ENCODE measurements at regions not wholly inside any gene's neighbourhood (a gene's known extent, or its start where the extent isn't known, plus 50 kb on each side); places are given as distances from the start of the nearest gene placed in this dataset.

- no CpG with 5 or more reads among the region's 6 CpGs for WGBS (ENCODE audit: extremely low coverage, insufficient read length, low lambda C conversion rate)
- Histone ChIP-seq H3K4me2 (ENCODE audit: insufficient read depth, insufficient read length, low read length) (no peak overlapping the region), H4K8ac (replicated peaks; ENCODE audit: insufficient read length, low read depth, low read length) (no peak overlapping the region), H2BK5ac (ENCODE audit: insufficient read length, low read length) (no peak overlapping the region), H2BK15ac (ENCODE audit: low read depth, low read length) (no peak overlapping the region), H3K27me3 (ENCODE audit: insufficient read depth, low read length) (no peaks in the 10 kb centered on the region), H3K4ac (ENCODE audit: low read depth, low read length) (no peak overlapping the region), H2AFZ (ENCODE audit: low read length) (no peak overlapping the region), H3K9me3 (ENCODE audit: control insufficient read depth, low read depth, low read length) (no peaks in the 10 kb centered on the region), H3K14ac (ENCODE audit: insufficient read depth, low read length) (no peak overlapping the region), H3K27ac (ENCODE audit: insufficient read length, low read depth, low read length) (no peak overlapping the region), H3K4me1 (ENCODE audit: insufficient read depth, low read length) (no peaks in the 10 kb centered on the region), H3K18ac (ENCODE audit: insufficient read length, low read depth, low read length) (no peak overlapping the region), H4K5ac (ENCODE audit: insufficient read length, low read depth, low read length) (no peak overlapping the region), H3K79me1 (ENCODE audit: insufficient read depth, low read depth, low read length, poor library complexity, severe bottlenecking) (no peaks in the 10 kb centered on the region), H4K20me1 (ENCODE audit: control insufficient read depth, insufficient read depth, insufficient read length) (no peaks in the 10 kb centered on the region), H2BK120ac (ENCODE audit: low read depth, low read length, poor library complexity, severe bottlenecking) (no peak overlapping the region), H4K91ac (ENCODE audit: insufficient read length, low read depth, low read length) (no peak overlapping the region), H2BK12ac (ENCODE audit: insufficient read length, low read depth, low read length) (no peak overlapping the region), H3K23me2 (ENCODE audit: insufficient read length, low read depth, low read length, poor library complexity, severe bottlenecking) (no peaks in the 10 kb centered on the region), H3K23ac (ENCODE audit: insufficient read length, low read depth, low read length) (no peak overlapping the region), H3K79me2 (ENCODE audit: insufficient read depth, low read length) (no peaks in the 10 kb centered on the region), H3T11ph (ENCODE audit: low read length) (no peak overlapping the region), H3K56ac (ENCODE audit: insufficient read length, low read depth, low read length) (no peak overlapping the region), H2BK20ac (ENCODE audit: low read depth, low read length, poor library complexity, severe bottlenecking) (no peak overlapping the region), H2AK5ac (ENCODE audit: insufficient read length, low read length) (no peak overlapping the region), H3K9ac (ENCODE audit: extremely low read depth, insufficient read length, low read length) (no peak overlapping the region)
- Mint-ChIP-seq H3K36me3 (ENCODE audit: insufficient read depth in 1 of 3, low read depth in 3 of 3) (no peaks in the 10 kb centered on the region), H3K27me3 (ENCODE audit: low read depth) (peaks cover 7% of the 10 kb centered on the region; the same call in 1 of the 2 replicates), H3K27ac (peak overlapping the region in 1 of 3 experiments; percentile 39; a peak in 2 of 7 replicates), H3K4me1 (peaks cover 16 to 22% of the 10 kb centered on the region in 2 experiments), H3K9me3 (no peaks in the 10 kb centered on the region), H3K4me3 (no peak overlapping the region)
- no peak for TF ChIP-seq CTCF (conservative IDR thresholded peaks at IDR 0.05)
- DNase-seq = no peak
Observed at GRCh38 chr11:134560066-134560465, 148.0 kb upstream of the B3GAT1 start.
